ENCODE measurements at regions not wholly inside any gene's neighbourhood (a gene's known extent, or its start where the extent isn't known, plus 50 kb on each side); places are given as distances from the start of the nearest gene placed in this dataset.

- TF ChIP-seq CTCF (IDR thresholded peaks at IDR 0.05; ENCODE audit: insufficient read depth, low read length, poor library complexity, severe bottlenecking) (no peak), EZH2phosphoT487 (conservative IDR thresholded peaks at IDR 0.05; ENCODE audit: low read length) (no peak)
Measured at GRCh38 chr4:77347351-77347966, 190.5 kb downstream of the CCNG2 start.
